Mesenteric fat pad (tissue), 1 donor: ENCODE measurements at regions not wholly inside any gene's neighbourhood (a gene's known extent, or its start where the extent isn't known, plus 50 kb on each side); places are given as distances from the start of the nearest gene placed in this dataset.
"Not testable (repeated sequence)": the region's sequence is repeated elsewhere in the genome, so short reads cannot be mapped to it uniquely, and the experiment has no call there.

ENCODE experiments used
- DNase-seq: peaks from one replicate; pipeline ENCODE4 v3.0.0-alpha.2; 2020; ENCODE audit warnings: low spot score
- donor health status: DM: yes; HTN: yes; CAD: no.

- DNase-seq = no peak
Measured at GRCh38 chrX:55142206-55142918, 53.5 kb downstream of the PAGE2 start.

GRCh38 chrX:55142919-55143310 lies 54.1 kb downstream of the PAGE2 start:
- no peak for DNase-seq

GRCh38 chrX:55143621-55144020 lies 54.8 kb downstream of the PAGE2 start:
- DNase-seq = no peak

GRCh38 chrX:55144697-55145096 lies 55.9 kb downstream of the PAGE2 start:
- no peak for DNase-seq

- DNase-seq = no peak
Measured at GRCh38 chrX:55149242-55149641, 60.4 kb downstream of the PAGE2 start.

- DNase-seq = no peak
Measured at GRCh38 chrX:55151199-55151598, 62.4 kb downstream of the PAGE2 start.

GRCh38 chrX:55159551-55159950 lies 60.6 kb upstream of the PAGE5 start:
- no peak for DNase-seq

- DNase-seq = peak; percentile 95
Measured at GRCh38 chrX:55160685-55161552, 59.2 kb upstream of the PAGE5 start.

GRCh38 chrX:55161581-55161980 lies 58.6 kb upstream of the PAGE5 start:
- no peak for DNase-seq

- DNase-seq = no peak
Measured at GRCh38 chrX:55163171-55163570, 57.0 kb upstream of the PAGE5 start.

GRCh38 chrX:55165026-55165425 lies 55.1 kb upstream of the PAGE5 start:
- DNase-seq = not testable (repeated sequence)

- no peak for DNase-seq
Measured at GRCh38 chrX:55167124-55167803, 52.9 kb upstream of the PAGE5 start.

GRCh38 chrX:55167901-55168300 lies 52.2 kb upstream of the PAGE5 start:
- no peak for DNase-seq

GRCh38 chrX:55169782-55170181 lies 50.4 kb upstream of the PAGE5 start:
- DNase-seq = no peak
